Nephron (organoid): ENCODE measurements at regions not wholly inside any gene's neighbourhood (a gene's known extent, or its start where the extent isn't known, plus 50 kb on each side); places are given as distances from the start of the nearest gene placed in this dataset.

Experiments
- H3K27ac Mint-ChIP-seq, 3 experiments: 2 replicates each; pipeline ENCODE4 v1.8.0; 2020; ENCODE audit warnings: mixed read lengths in 3 of 3, mild to moderate bottlenecking in 2 of 3, moderate library complexity in 1 of 3
- H3K27me3 Mint-ChIP-seq: 2 replicates; pipeline ENCODE4 v1.8.0; 2021; ENCODE audit warnings: low read depth, mild to moderate bottlenecking, moderate library complexity, mixed read lengths
- H3K36me3 Mint-ChIP-seq: 2 replicates; pipeline ENCODE4 v1.8.0; 2020; ENCODE audit warnings: low read depth, mixed read lengths
- H3K4me1 Mint-ChIP-seq: 2 replicates; pipeline ENCODE4 v1.8.0; 2020; ENCODE audit warnings: mixed read lengths
- H3K4me3 Mint-ChIP-seq, 3 experiments: 2 replicates each; pipeline ENCODE4 v1.8.0; 2020; ENCODE audit warnings: mild to moderate bottlenecking in 3 of 3, mixed read lengths in 3 of 3, moderate library complexity in 2 of 3
- H3K9me3 Mint-ChIP-seq: 2 replicates; pipeline ENCODE4 v1.8.0; 2020; ENCODE audit warnings: mixed read lengths
- TF ChIP-seq, protein P1 (sequence below), 3 experiments: fragments of 200-600 bp; sonication (generic); IDR thresholded peaks; one replicate each; pipeline ENCODE4 v1.5.0; 2021; ENCODE audit warnings: antibody characterized with exemption in 3 of 3; ENCODE audit not compliant: unreplicated experiment in 3 of 3

DNA sequence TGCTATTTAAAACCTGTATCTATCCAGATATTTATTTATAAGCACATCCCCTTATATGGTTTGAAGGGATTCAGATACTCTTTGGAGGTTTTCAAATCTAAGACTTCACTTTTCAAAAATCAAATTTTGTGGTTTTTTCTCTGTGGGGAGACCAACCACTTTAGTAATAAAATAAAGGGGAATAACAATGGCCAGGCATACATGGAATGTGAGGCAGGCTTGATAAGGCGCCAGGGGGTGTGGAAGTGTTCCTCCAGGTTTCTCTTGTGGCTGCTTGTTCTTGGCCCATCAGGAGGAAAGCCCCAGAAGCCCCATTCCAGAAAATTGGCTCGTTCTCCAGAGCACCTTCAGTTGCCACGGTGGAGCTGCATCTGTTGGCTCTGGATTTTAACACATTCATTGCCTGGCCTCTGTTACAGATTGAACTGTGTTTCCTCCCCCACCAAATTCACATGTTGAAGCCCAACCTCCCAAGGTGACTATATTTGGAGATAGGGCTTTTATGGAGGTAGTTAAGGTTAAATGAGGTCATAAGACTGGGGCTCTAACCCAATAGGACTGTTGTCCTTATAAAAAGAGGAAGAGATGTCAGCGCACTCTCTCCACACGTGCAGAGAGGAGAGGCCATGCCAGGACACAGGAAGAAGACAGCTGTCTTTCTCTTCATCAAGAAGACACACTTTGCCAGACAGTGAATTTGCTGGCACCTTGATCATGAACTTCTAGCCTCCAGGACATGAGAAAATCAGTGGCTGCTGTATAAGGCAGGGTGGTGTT is 195.9 kb downstream of the TMEM38B start:
- H3K36me3 Mint-ChIP-seq, result no peaks in the 10 kb centered on the region
- TF ChIP-seq, protein P1, sequence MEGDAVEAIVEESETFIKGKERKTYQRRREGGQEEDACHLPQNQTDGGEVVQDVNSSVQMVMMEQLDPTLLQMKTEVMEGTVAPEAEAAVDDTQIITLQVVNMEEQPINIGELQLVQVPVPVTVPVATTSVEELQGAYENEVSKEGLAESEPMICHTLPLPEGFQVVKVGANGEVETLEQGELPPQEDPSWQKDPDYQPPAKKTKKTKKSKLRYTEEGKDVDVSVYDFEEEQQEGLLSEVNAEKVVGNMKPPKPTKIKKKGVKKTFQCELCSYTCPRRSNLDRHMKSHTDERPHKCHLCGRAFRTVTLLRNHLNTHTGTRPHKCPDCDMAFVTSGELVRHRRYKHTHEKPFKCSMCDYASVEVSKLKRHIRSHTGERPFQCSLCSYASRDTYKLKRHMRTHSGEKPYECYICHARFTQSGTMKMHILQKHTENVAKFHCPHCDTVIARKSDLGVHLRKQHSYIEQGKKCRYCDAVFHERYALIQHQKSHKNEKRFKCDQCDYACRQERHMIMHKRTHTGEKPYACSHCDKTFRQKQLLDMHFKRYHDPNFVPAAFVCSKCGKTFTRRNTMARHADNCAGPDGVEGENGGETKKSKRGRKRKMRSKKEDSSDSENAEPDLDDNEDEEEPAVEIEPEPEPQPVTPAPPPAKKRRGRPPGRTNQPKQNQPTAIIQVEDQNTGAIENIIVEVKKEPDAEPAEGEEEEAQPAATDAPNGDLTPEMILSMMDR (IDR thresholded peaks at IDR 0.05; ENCODE audit: unreplicated experiment in 3 of 3), result no peak
- no peaks in the 10 kb centered on the region for H3K27me3 Mint-ChIP-seq
- H3K4me1 Mint-ChIP-seq, result peaks cover 5% of the 10 kb centered on the region
- no peak overlapping the region for H3K4me3 Mint-ChIP-seq
- peaks cover under 1% of the 10 kb centered on the region for H3K9me3 Mint-ChIP-seq
- H3K27ac Mint-ChIP-seq, result no peak overlapping the region

DNA sequence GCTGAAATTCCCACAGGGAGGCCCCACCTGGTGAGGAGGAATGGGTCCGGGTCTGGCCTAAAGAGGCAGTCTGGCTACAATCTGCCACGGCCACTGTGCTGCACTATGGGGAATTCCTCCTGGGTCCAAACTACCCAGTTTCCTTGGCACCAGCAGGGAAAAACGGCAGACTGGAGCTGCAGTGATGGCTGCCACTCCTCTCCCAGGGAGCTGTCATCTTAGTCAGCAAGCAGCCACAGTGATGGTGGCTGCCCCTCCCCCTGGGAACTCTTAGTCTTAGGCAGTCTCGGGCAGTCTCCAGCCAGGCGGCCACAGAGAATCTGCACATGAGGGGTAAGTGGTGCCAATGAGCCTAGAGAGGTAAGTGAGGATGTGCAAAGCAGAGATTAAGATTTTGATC is 205.8 kb downstream of the TMEM38B start:
- H3K27ac Mint-ChIP-seq, result no peak overlapping the region
- no peaks in the 10 kb centered on the region for H3K36me3 Mint-ChIP-seq
- H3K27me3 Mint-ChIP-seq, result no peaks in the 10 kb centered on the region
- TF ChIP-seq, protein P1 (IDR thresholded peaks at IDR 0.05; ENCODE audit: unreplicated experiment in 3 of 3), result no peak
- H3K4me1 Mint-ChIP-seq, result no peaks in the 10 kb centered on the region
- H3K9me3 Mint-ChIP-seq, result peaks cover 25% of the 10 kb centered on the region
- H3K4me3 Mint-ChIP-seq, result no peak overlapping the region

DNA sequence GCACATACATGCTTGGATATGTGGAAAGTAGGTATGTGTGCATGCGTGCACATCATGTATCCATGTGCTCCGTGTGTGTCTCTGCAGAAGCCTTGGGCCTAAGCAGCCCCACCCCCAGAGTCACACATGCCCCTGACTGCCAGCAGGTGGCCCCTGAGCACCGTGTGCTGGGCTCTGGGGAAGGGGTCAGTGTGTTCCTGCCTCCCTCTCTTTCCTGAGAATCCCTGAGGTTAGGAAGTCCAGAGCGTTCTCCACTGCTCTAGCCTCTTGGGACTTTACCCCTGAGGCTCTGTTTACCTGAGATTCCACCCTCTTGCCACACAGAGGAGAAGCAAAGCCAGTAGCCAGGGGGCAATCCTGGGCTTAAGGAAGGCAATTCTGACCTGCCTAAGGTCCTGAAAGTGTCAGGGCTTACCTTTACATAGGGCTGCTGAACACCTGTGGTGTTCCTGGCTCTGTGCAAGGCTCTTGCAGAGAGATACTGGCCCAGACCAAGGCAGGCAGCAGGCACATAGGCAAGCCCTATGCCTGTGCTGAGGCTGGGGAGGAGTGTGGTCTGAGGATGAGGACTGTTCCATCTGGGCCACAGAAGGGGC is 207.3 kb downstream of the TMEM38B start:
- TF ChIP-seq, protein P1 (IDR thresholded peaks at IDR 0.05; ENCODE audit: unreplicated experiment in 3 of 3), result peak; percentile 85 to 91 (median 90)
- H3K9me3 Mint-ChIP-seq, result peaks cover 19% of the 10 kb centered on the region
- H3K4me1 Mint-ChIP-seq, result no peaks in the 10 kb centered on the region
- H3K36me3 Mint-ChIP-seq, result no peaks in the 10 kb centered on the region
- H3K4me3 Mint-ChIP-seq, result no peak overlapping the region
- H3K27ac Mint-ChIP-seq, result no peak overlapping the region
- H3K27me3 Mint-ChIP-seq, result no peaks in the 10 kb centered on the region

DNA sequence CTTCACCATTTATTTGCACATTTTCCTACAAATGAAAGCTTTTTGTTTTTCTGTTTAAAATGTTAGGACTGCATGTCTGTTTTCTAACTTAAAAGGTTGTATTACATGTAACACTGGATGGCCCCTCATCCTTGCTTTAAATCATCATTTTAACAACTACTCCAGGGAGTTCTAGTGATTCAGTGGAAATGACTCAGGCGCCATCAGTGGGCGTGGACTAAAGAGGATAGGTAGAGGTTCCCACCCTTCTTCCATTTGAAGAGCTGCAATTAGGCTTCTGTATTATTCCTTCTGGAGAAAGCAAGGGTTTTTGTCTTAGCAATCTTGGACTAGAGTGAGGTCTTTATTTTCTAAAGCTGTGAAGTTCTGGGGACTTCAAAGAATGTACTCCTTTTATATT is 213.7 kb downstream of the TMEM38B start:
- TF ChIP-seq, protein P1 (IDR thresholded peaks at IDR 0.05; ENCODE audit: unreplicated experiment in 3 of 3), result no peak
- Mint-ChIP-seq H3K9me3 (no peaks in the 10 kb centered on the region), H3K4me1 (peaks cover 28% of the 10 kb centered on the region), H3K4me3 (no peak overlapping the region), H3K27me3 (no peaks in the 10 kb centered on the region), H3K36me3 (no peaks in the 10 kb centered on the region), H3K27ac (no peak overlapping the region)

DNA sequence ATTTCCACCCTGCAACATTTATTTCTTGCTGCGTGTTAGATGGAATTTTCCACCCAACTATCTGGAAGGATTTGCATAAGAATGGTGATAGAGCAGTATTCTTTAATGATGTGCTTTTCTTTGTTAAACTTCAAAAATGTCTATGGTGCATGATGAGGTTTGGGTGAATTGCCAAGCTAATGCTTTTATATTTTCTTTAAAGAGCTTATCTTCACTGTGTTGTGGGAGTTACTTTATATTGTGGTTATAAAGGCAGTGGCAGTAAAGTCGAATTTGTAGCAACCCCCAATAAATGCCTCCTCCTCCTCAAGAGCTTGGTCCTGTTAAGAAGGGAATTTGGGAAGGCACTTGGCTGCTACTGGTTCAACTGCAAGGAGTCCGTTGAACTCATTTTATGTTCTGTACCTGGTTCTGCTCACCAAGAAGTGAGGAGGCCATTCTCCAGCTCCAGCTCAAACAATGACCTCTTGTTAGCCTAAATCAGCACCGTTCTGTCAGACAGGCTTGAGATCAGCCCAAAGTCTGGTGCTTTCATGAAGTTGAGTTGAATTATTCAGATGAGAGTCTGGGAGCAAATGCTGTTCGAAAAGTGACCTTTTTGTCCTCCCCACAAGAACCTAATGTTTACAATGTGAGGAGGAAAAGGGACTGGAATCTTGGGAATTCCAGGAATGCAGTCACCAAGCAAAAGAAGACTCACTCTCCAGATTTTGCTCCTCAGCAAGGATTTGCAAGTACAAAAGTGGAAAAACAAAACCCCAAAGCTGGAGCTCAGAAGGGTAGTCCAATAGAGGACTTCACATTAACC is 217.0 kb downstream of the TMEM38B start:
- TF ChIP-seq, protein P1 (IDR thresholded peaks at IDR 0.05; ENCODE audit: unreplicated experiment in 3 of 3), result no peak
- H3K4me3 Mint-ChIP-seq, result no peak overlapping the region
- H3K4me1 Mint-ChIP-seq, result peaks cover 30% of the 10 kb centered on the region

More for the DNA sequence above, 217.0 kb downstream of the TMEM38B start:
- H3K9me3 Mint-ChIP-seq, result no peaks in the 10 kb centered on the region
- no peaks in the 10 kb centered on the region for H3K27me3 Mint-ChIP-seq
- no peaks in the 10 kb centered on the region for H3K36me3 Mint-ChIP-seq
- peak overlapping the region; percentile 44 to 65 (median 53) for H3K27ac Mint-ChIP-seq
